Renal cortex interstitium (tissue), 11 donors: ENCODE measurements at regions not wholly inside any gene's neighbourhood (a gene's known extent, or its start where the extent isn't known, plus 50 kb on each side); places are given as distances from the start of the nearest gene placed in this dataset.

Experiments
- DNase-seq, 11 donors: peaks; one replicate each; pipeline ENCODE4 v3.0.0-alpha.2; 2013; ENCODE audit warnings: low read depth in 9 of 11, low spot score in 4 of 11; ENCODE audit errors: extremely low read depth in 1 of 11

GRCh38 chr3:194852831-194853508, 167.3 kb downstream of the FAM43A start:
- no peak for DNase-seq

GRCh38 chr3:194854206-194854605, 168.5 kb downstream of the FAM43A start:
- DNase-seq, result no peak

- no peak for DNase-seq
Observed at GRCh38 chr3:194854659-194855390, 169.1 kb downstream of the FAM43A start.

- no peak for DNase-seq
Observed at GRCh38 chr3:194856296-194856695, 170.6 kb downstream of the FAM43A start.

- no peak for DNase-seq
Observed at GRCh38 chr3:194857469-194858113, 171.9 kb downstream of the FAM43A start.

GRCh38 chr3:194858382-194858781, 172.7 kb downstream of the FAM43A start:
- no peak for DNase-seq

- no peak for DNase-seq
Observed at GRCh38 chr3:194860725-194861124, 175.0 kb downstream of the FAM43A start.

GRCh38 chr3:194861375-194861774, 175.7 kb downstream of the FAM43A start:
- no peak for DNase-seq

- DNase-seq, result no peak
Observed at GRCh38 chr3:194865061-194865460, 179.4 kb downstream of the FAM43A start.

- no peak for DNase-seq
Observed at GRCh38 chr3:194865615-194866014, 179.9 kb downstream of the FAM43A start.

GRCh38 chr3:194866236-194866635, 180.6 kb downstream of the FAM43A start:
- no peak for DNase-seq

GRCh38 chr3:194867270-194867983, 181.7 kb downstream of the FAM43A start:
- DNase-seq, result no peak

- DNase-seq, result no peak
Observed at GRCh38 chr3:194868831-194869230, 183.1 kb downstream of the FAM43A start.

- no peak for DNase-seq
Observed at GRCh38 chr3:194869482-194870169, 183.9 kb downstream of the FAM43A start.

GRCh38 chr3:194870394-194871110, 184.9 kb downstream of the FAM43A start:
- DNase-seq, result no peak

- no peak for DNase-seq
Observed at GRCh38 chr3:194871143-194871863, 185.6 kb downstream of the FAM43A start.

GRCh38 chr3:194871864-194872668, 186.4 kb downstream of the FAM43A start:
- no peak for DNase-seq
